ENCODE measurements at regions not wholly inside any gene's neighbourhood (a gene's known extent, or its start where the extent isn't known, plus 50 kb on each side); places are given as distances from the start of the nearest gene placed in this dataset.

GRCh38 chr12:114193474-114193873 is 212.5 kb downstream of the TBX5 start:
- TF ChIP-seq POLR2A (IDR thresholded peaks at IDR 0.05), result no peak
- TF ChIP-seq, protein P1, sequence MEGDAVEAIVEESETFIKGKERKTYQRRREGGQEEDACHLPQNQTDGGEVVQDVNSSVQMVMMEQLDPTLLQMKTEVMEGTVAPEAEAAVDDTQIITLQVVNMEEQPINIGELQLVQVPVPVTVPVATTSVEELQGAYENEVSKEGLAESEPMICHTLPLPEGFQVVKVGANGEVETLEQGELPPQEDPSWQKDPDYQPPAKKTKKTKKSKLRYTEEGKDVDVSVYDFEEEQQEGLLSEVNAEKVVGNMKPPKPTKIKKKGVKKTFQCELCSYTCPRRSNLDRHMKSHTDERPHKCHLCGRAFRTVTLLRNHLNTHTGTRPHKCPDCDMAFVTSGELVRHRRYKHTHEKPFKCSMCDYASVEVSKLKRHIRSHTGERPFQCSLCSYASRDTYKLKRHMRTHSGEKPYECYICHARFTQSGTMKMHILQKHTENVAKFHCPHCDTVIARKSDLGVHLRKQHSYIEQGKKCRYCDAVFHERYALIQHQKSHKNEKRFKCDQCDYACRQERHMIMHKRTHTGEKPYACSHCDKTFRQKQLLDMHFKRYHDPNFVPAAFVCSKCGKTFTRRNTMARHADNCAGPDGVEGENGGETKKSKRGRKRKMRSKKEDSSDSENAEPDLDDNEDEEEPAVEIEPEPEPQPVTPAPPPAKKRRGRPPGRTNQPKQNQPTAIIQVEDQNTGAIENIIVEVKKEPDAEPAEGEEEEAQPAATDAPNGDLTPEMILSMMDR (IDR thresholded peaks at IDR 0.05), result no peak

Data from heart left ventricle (tissue), 13 donors.